Hepatocyte (in vitro differentiated cells): ENCODE measurements at regions not wholly inside any gene's neighbourhood (a gene's known extent, or its start where the extent isn't known, plus 50 kb on each side); places are given as distances from the start of the nearest gene placed in this dataset.

ENCODE experiments used
- DNase-seq: peaks from one replicate; pipeline ENCODE4 v3.0.0-alpha.2; 2016; ENCODE audit warnings: low spot score
- H2AFZ ChIP-seq: fragments of 200-600 bp; sonication (generic); 2 replicates; pipeline ENCODE4 v1.6.0; 2016; ENCODE audit warnings: antibody characterized with exemption, mild to moderate bottlenecking
- H3K27ac ChIP-seq: fragments of 200-600 bp; sonication (generic); 2 replicates; pipeline ENCODE4 v1.5.1; 2016; ENCODE audit warnings: mild to moderate bottlenecking
- H3K27me3 ChIP-seq: fragments of 200-600 bp; sonication (generic); 2 replicates; pipeline ENCODE4 v1.6.1; 2016
- H3K36me3 ChIP-seq: fragments of 200-600 bp; sonication (generic); replicated peaks from 2 replicates; pipeline ENCODE4 v1.5.1; 2016; ENCODE audit warnings: low read depth; ENCODE audit not compliant: insufficient read depth
- H3K4me1 ChIP-seq: fragments of 200-600 bp; sonication (generic); 2 replicates; pipeline ENCODE4 v1.5.1; 2016; ENCODE audit warnings: mild to moderate bottlenecking, moderate library complexity; ENCODE audit not compliant: insufficient read depth
- H3K4me2 ChIP-seq: fragments of 200-600 bp; sonication (generic); 2 replicates; pipeline ENCODE4 v1.6.0; 2016
- H3K4me3 ChIP-seq: fragments of 200-600 bp; sonication (generic); 2 replicates; pipeline ENCODE4 v1.5.1; 2016; ENCODE audit warnings: mild to moderate bottlenecking
- H3K79me2 ChIP-seq: fragments of 200-600 bp; sonication (generic); 2 replicates; pipeline ENCODE4 v1.6.0; 2017; ENCODE audit warnings: mild to moderate bottlenecking
- H3K9me2 ChIP-seq: fragments of 200-600 bp; sonication (generic); replicated peaks from 2 replicates; pipeline ENCODE4 v1.6.0; 2017; ENCODE audit warnings: mild to moderate bottlenecking; ENCODE audit not compliant: insufficient read depth
- H3K9me3 ChIP-seq: fragments of 200-600 bp; sonication (generic); 2 replicates; pipeline ENCODE4 v1.5.1; 2016; ENCODE audit warnings: low read depth, mild to moderate bottlenecking
- H4K20me1 ChIP-seq: fragments of 200-600 bp; sonication (generic); 2 replicates; pipeline ENCODE4 v1.6.0; 2016; ENCODE audit warnings: mild to moderate bottlenecking; ENCODE audit not compliant: insufficient read depth, poor library complexity, severe bottlenecking
- CTCF ChIP-seq: fragments of 200-600 bp; sonication (generic); IDR thresholded peaks from 2 replicates; pipeline ENCODE4 v1.5.1; 2016; ENCODE audit warnings: antibody characterized with exemption, mild to moderate bottlenecking; ENCODE audit not compliant: poor library complexity
- EZH2 ChIP-seq: fragments of 200-600 bp; sonication (generic); IDR thresholded peaks from 2 replicates; pipeline ENCODE4 v1.6.1; 2016; ENCODE audit warnings: antibody characterized with exemption, mild to moderate bottlenecking, borderline replicate concordance
- EZH2phosphoT487 ChIP-seq: fragments of 200-600 bp; sonication (generic); IDR thresholded peaks from one replicate; pipeline ENCODE4 v1.6.1; 2018; ENCODE audit warnings: antibody characterized with exemption, mild to moderate bottlenecking, low read depth, moderate library complexity; ENCODE audit not compliant: unreplicated experiment, severe bottlenecking
- WGBS: methylation state at CpG from one replicate; pipeline ENCODE4 v1.1.6; 2016; ENCODE audit warnings: low lambda C conversion rate; ENCODE audit errors: missing lambda C conversion rate; 5-methylcytosine and 5-hydroxymethylcytosine counted together

GRCh38 chr5:91706785-91707520 is 323.8 kb upstream of the ARRDC3 start:
- no peak overlapping the region for H2AFZ ChIP-seq
- DNase-seq: no peak
- H3K4me3 ChIP-seq: no peak overlapping the region
- H3K9me3 ChIP-seq: no peaks in the 10 kb centered on the region
- WGBS: 66% methylated on average over 1 of the region's 1 CpG
- H4K20me1 ChIP-seq: no peaks in the 10 kb centered on the region
- no peak overlapping the region for H3K27ac ChIP-seq
- H3K36me3 ChIP-seq: no peaks in the 10 kb centered on the region
- no peaks in the 10 kb centered on the region for H3K4me1 ChIP-seq
- no peaks in the 10 kb centered on the region for H3K27me3 ChIP-seq
- no peak overlapping the region for H3K4me2 ChIP-seq
- H3K9me2 ChIP-seq: no peaks in the 10 kb centered on the region
- no peaks in the 10 kb centered on the region for H3K79me2 ChIP-seq
- TF ChIP-seq EZH2phosphoT487 (no peak), CTCF (no peak), EZH2 (no peak)

GRCh38 chr5:91703128-91703527 is 320.0 kb upstream of the ARRDC3 start:
- no peak overlapping the region for H3K27ac ChIP-seq
- no peaks in the 10 kb centered on the region for H3K27me3 ChIP-seq
- H2AFZ ChIP-seq: no peak overlapping the region
- no peaks in the 10 kb centered on the region for H3K36me3 ChIP-seq
- H3K4me3 ChIP-seq: no peak overlapping the region
- H3K4me1 ChIP-seq: no peaks in the 10 kb centered on the region
- H3K9me3 ChIP-seq: no peaks in the 10 kb centered on the region
- no peak for DNase-seq
- no peaks in the 10 kb centered on the region for H4K20me1 ChIP-seq
- WGBS: 79% methylated on average over 2 of the region's 2 CpGs
- TF ChIP-seq EZH2phosphoT487 (no peak), CTCF (no peak), EZH2 (no peak)
- no peaks in the 10 kb centered on the region for H3K9me2 ChIP-seq
- H3K79me2 ChIP-seq: no peaks in the 10 kb centered on the region
- no peak overlapping the region for H3K4me2 ChIP-seq

- 92% methylated on average over 3 of the region's 3 CpGs for WGBS
- no peak overlapping the region for H2AFZ ChIP-seq
- no peaks in the 10 kb centered on the region for H3K4me1 ChIP-seq
- no peak overlapping the region for H3K4me2 ChIP-seq
- TF ChIP-seq EZH2: no peak
- TF ChIP-seq EZH2phosphoT487: no peak
- no peak for TF ChIP-seq CTCF
- no peaks in the 10 kb centered on the region for H3K9me3 ChIP-seq
- H3K9me2 ChIP-seq: no peaks in the 10 kb centered on the region
- H3K36me3 ChIP-seq: no peaks in the 10 kb centered on the region
- H3K4me3 ChIP-seq: no peak overlapping the region
- no peak overlapping the region for H3K27ac ChIP-seq
- DNase-seq: no peak
- no peaks in the 10 kb centered on the region for H3K79me2 ChIP-seq
- H4K20me1 ChIP-seq: no peaks in the 10 kb centered on the region
- H3K27me3 ChIP-seq: no peaks in the 10 kb centered on the region
Observed at GRCh38 chr5:91699429-91699828, 316.3 kb upstream of the ARRDC3 start.

GRCh38 chr5:91691592-91691991 is 308.5 kb upstream of the ARRDC3 start:
- Histone ChIP-seq H2AFZ (no peak overlapping the region), H3K9me3 (no peaks in the 10 kb centered on the region), H3K4me3 (no peak overlapping the region), H3K27ac (no peak overlapping the region), H3K36me3 (no peaks in the 10 kb centered on the region), H3K27me3 (no peaks in the 10 kb centered on the region), H3K79me2 (no peaks in the 10 kb centered on the region), H3K4me1 (no peaks in the 10 kb centered on the region), H3K9me2 (no peaks in the 10 kb centered on the region), H4K20me1 (no peaks in the 10 kb centered on the region), H3K4me2 (no peak overlapping the region)
- no peak for DNase-seq
- no peak for TF ChIP-seq EZH2phosphoT487
- TF ChIP-seq EZH2: no peak
- no peak for TF ChIP-seq CTCF
- 100% methylated on average over 2 of the region's 2 CpGs for WGBS
